Smooth muscle cell (in vitro differentiated cells): ENCODE measurements at regions not wholly inside any gene's neighbourhood (a gene's known extent, or its start where the extent isn't known, plus 50 kb on each side); places are given as distances from the start of the nearest gene placed in this dataset.

Experiments used
- DNase-seq: peaks from one replicate; lab custom pipeline; 2025; ENCODE audit not compliant: unreplicated experiment; lab: John Stamatoyannopoulos, UW
- H2AFZ ChIP-seq: fragments of 200-600 bp; sonication (generic); 2 replicates; pipeline ENCODE4 v1.6.0; 2016; ENCODE audit warnings: antibody characterized with exemption, low read depth, mild to moderate bottlenecking
- H3F3A ChIP-seq: fragments of 200-600 bp; sonication (generic); 2 replicates; pipeline ENCODE4 v1.6.0; 2017; ENCODE audit warnings: antibody characterized with exemption, low read depth
- H3K27ac ChIP-seq: fragments of 200-600 bp; sonication (generic); 2 replicates; pipeline ENCODE4 v1.5.1; 2016; ENCODE audit warnings: low read depth, mild to moderate bottlenecking
- H3K27me3 ChIP-seq: fragments of 200-600 bp; sonication (generic); 2 replicates; pipeline ENCODE4 v1.6.1; 2016; ENCODE audit warnings: low read depth, mild to moderate bottlenecking
- H3K36me3 ChIP-seq: fragments of 200-600 bp; sonication (generic); 2 replicates; pipeline ENCODE4 v1.5.1; 2016; ENCODE audit warnings: low read depth
- H3K4me1 ChIP-seq: fragments of 200-600 bp; sonication (generic); 2 replicates; pipeline ENCODE4 v1.5.1; 2016; ENCODE audit warnings: low read depth
- H3K4me2 ChIP-seq: fragments of 200-600 bp; sonication (generic); 2 replicates; pipeline ENCODE4 v1.6.0; 2016; ENCODE audit warnings: mild to moderate bottlenecking
- H3K4me3 ChIP-seq: fragments of 200-600 bp; sonication (generic); 2 replicates; pipeline ENCODE4 v1.5.1; 2016; ENCODE audit warnings: mild to moderate bottlenecking
- H3K79me2 ChIP-seq: fragments of 200-600 bp; sonication (generic); 2 replicates; pipeline ENCODE4 v1.6.0; 2016; ENCODE audit warnings: low read depth, mild to moderate bottlenecking
- H3K9ac ChIP-seq: fragments of 200-600 bp; sonication (generic); 2 replicates; pipeline ENCODE4 v1.6.0; 2016; ENCODE audit warnings: low read depth
- H3K9me3 ChIP-seq: fragments of 200-600 bp; sonication (generic); replicated peaks from 2 replicates; pipeline ENCODE4 v1.5.1; 2016; ENCODE audit warnings: low read depth
- H4K20me1 ChIP-seq: fragments of 200-600 bp; sonication (generic); 2 replicates; pipeline ENCODE4 v1.6.0; 2016; ENCODE audit warnings: low read depth
- CTCF ChIP-seq: fragments of 200-600 bp; sonication (generic); IDR thresholded peaks from 2 replicates; pipeline ENCODE4 v1.5.1; 2017; ENCODE audit warnings: borderline replicate concordance, mild to moderate bottlenecking, antibody characterized with exemption; ENCODE audit not compliant: insufficient read depth, poor library complexity, severe bottlenecking
- WGBS: methylation state at CpG from one replicate; pipeline ENCODE4 v1.1.7; 2016; ENCODE audit warnings: low lambda C conversion rate; 5-methylcytosine and 5-hydroxymethylcytosine counted together

DNA sequence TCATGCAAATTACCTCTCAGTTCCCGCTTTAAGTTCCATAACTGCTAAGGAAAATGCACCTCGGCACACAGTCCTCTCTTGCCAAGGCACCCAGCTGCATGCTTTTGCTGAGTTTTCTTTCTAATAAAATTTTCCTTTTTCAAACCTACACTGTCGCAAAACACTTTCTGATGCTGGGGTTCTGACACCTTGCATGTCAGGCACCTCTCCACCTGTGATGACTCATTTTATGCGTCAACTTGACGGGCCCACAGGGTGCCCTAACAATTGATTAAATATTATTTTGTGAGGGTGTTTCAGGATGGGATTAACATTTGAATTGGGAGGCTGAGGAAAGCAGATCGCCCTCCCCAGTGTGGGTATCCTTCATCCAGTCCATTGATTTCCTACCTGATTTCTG is 291.0 kb upstream of the STS start:
- no peaks in the 10 kb centered on the region for H3K36me3 ChIP-seq
- H3K4me2 ChIP-seq, result no peak overlapping the region
- no peaks in the 10 kb centered on the region for H3K27me3 ChIP-seq
- no peaks in the 10 kb centered on the region for H3K79me2 ChIP-seq
- no peak overlapping the region for H3K4me3 ChIP-seq
- no peak overlapping the region for H3K27ac ChIP-seq
- no peaks in the 10 kb centered on the region for H4K20me1 ChIP-seq
- H3K4me1 ChIP-seq, result no peaks in the 10 kb centered on the region
- TF ChIP-seq CTCF, result no peak
- H2AFZ ChIP-seq, result no peak overlapping the region
- DNase-seq, result no peak
- H3K9me3 ChIP-seq, result no peaks in the 10 kb centered on the region
- WGBS, result 61% methylated on average over 6 of the region's 6 CpGs
- H3K9ac ChIP-seq, result no peak overlapping the region
- no peaks in the 10 kb centered on the region for H3F3A ChIP-seq

- H3K9ac ChIP-seq, result no peak overlapping the region
- no peak overlapping the region for H2AFZ ChIP-seq
- H3K36me3 ChIP-seq, result no peaks in the 10 kb centered on the region
- DNase-seq, result no peak
- H3K9me3 ChIP-seq, result no peaks in the 10 kb centered on the region
- no peak overlapping the region for H3K4me3 ChIP-seq
- no peaks in the 10 kb centered on the region for H3F3A ChIP-seq
- no peaks in the 10 kb centered on the region for H3K79me2 ChIP-seq
- H3K4me2 ChIP-seq, result no peak overlapping the region
- no peak overlapping the region for H3K27ac ChIP-seq
- no peaks in the 10 kb centered on the region for H4K20me1 ChIP-seq
- 61% methylated on average over 3 of the region's 3 CpGs for WGBS
- no peaks in the 10 kb centered on the region for H3K4me1 ChIP-seq
- TF ChIP-seq CTCF, result no peak
- H3K27me3 ChIP-seq, result no peaks in the 10 kb centered on the region
These were observed 294.6 kb upstream of the STS start for GRCh38 chrX:6852869-6853268.

DNA sequence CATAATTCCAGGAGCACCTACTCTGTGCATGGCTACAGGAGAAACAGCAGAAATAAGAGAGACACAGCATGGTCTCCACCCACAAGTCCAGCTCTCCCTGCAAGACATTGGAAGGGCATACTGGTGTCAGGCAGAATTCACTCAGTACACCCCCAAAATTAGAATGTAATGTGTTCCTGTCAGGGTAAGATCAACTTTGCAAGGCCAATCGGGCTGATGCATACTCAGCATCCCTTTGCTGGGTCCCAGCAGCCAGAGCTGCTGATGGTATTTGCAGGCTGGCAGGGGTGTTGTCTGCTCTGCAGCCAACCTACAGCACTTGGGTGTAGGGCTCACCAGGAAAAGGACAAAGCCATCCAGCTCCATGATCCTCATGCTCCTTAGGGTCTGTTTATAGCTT is 295.4 kb upstream of the STS start:
- no peaks in the 10 kb centered on the region for H3K79me2 ChIP-seq
- H2AFZ ChIP-seq, result no peak overlapping the region
- DNase-seq, result no peak
- H3K9me3 ChIP-seq, result no peaks in the 10 kb centered on the region
- TF ChIP-seq CTCF, result no peak
- H3K4me1 ChIP-seq, result no peaks in the 10 kb centered on the region
- H3K9ac ChIP-seq, result no peak overlapping the region
- no peak overlapping the region for H3K4me2 ChIP-seq
- 68% methylated on average over 1 of the region's 1 CpG for WGBS
- no peaks in the 10 kb centered on the region for H4K20me1 ChIP-seq
- H3K27me3 ChIP-seq, result no peaks in the 10 kb centered on the region
- H3F3A ChIP-seq, result no peaks in the 10 kb centered on the region
- H3K36me3 ChIP-seq, result no peaks in the 10 kb centered on the region
- no peak overlapping the region for H3K27ac ChIP-seq
- no peak overlapping the region for H3K4me3 ChIP-seq

- Histone ChIP-seq H4K20me1 (no peaks in the 10 kb centered on the region), H3K9me3 (no peaks in the 10 kb centered on the region), H3K79me2 (no peaks in the 10 kb centered on the region), H3K4me2 (no peak overlapping the region), H3K27ac (no peak overlapping the region), H3K27me3 (no peaks in the 10 kb centered on the region), H3F3A (no peaks in the 10 kb centered on the region), H3K36me3 (no peaks in the 10 kb centered on the region), H2AFZ (no peak overlapping the region), H3K9ac (no peak overlapping the region), H3K4me1 (no peaks in the 10 kb centered on the region), H3K4me3 (no peak overlapping the region)
- no peak for DNase-seq
- TF ChIP-seq CTCF, result no peak
- WGBS, result 80% methylated on average over 4 of the region's 4 CpGs
These were observed 296.4 kb upstream of the STS start for GRCh38 chrX:6851140-6851539.
